ENCODE measurements at regions not wholly inside any gene's neighbourhood (a gene's known extent, or its start where the extent isn't known, plus 50 kb on each side); places are given as distances from the start of the nearest gene placed in this dataset.

DNA sequence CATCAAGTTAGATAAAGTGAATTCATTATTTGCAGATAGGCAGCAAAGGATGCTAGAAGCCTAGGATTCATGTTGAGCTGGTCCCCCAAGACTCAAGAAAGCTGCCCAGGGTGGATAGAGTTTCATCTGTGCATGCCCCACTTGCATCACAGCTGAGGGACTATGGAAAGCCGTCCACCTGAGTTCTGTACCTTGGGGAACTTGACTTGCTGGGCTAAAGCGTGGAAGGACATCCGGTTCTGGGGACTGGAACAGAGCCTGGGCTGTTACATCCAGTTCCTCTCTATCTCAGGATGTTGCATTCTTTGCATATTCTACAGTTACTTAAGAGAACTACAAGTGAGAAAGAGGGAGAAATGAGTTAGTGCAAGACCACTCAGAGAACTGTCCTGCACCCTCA, 458.4 kb downstream of the SHISA9 start:
- peaks cover 0 to 3% (median 0%) of the 10 kb centered on the region in 3 donors for H3K27me3 Mint-ChIP-seq (ENCODE audit: low read depth in 3 of 3)
- no peak overlapping the region for H3K4me3 ChIP-seq (replicated peaks in 1 of 3; ENCODE audit: low read depth in 2 of 3, low read length in 3 of 3)
- peaks cover 15 to 17% of the 10 kb centered on the region in 2 donors for H3K9me3 ChIP-seq (replicated peaks in 1 of 2; ENCODE audit: control insufficient read depth in 1 of 2, insufficient read depth in 1 of 2, low read length in 2 of 2)
- no peak overlapping the region for H3K4me3 Mint-ChIP-seq
- no peaks in the 10 kb centered on the region for H3K4me1 Mint-ChIP-seq
- 85% methylated on average over 2 of the region's 3 CpGs for WGBS (ENCODE audit: insufficient coverage)
- H2AFZ ChIP-seq (ENCODE audit: insufficient read depth, low read depth, low read length, poor library complexity, severe bottlenecking) = no peak overlapping the region
- H3K9ac ChIP-seq (ENCODE audit: insufficient read depth, low read length, poor library complexity, severe bottlenecking) = no peak overlapping the region
- H3K36me3 Mint-ChIP-seq = no peaks in the 10 kb centered on the region
- TF ChIP-seq, protein P1, sequence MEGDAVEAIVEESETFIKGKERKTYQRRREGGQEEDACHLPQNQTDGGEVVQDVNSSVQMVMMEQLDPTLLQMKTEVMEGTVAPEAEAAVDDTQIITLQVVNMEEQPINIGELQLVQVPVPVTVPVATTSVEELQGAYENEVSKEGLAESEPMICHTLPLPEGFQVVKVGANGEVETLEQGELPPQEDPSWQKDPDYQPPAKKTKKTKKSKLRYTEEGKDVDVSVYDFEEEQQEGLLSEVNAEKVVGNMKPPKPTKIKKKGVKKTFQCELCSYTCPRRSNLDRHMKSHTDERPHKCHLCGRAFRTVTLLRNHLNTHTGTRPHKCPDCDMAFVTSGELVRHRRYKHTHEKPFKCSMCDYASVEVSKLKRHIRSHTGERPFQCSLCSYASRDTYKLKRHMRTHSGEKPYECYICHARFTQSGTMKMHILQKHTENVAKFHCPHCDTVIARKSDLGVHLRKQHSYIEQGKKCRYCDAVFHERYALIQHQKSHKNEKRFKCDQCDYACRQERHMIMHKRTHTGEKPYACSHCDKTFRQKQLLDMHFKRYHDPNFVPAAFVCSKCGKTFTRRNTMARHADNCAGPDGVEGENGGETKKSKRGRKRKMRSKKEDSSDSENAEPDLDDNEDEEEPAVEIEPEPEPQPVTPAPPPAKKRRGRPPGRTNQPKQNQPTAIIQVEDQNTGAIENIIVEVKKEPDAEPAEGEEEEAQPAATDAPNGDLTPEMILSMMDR (IDR thresholded peaks at IDR 0.05) = no peak
- peaks cover 12 to 31% (median 19%) of the 10 kb centered on the region in 7 donors for H3K9me3 Mint-ChIP-seq
- H4K20me1 ChIP-seq (ENCODE audit: insufficient read depth, low read length) = no peaks in the 10 kb centered on the region
- DNase-seq = no peak
- no peaks in the 10 kb centered on the region for H3K4me1 ChIP-seq (ENCODE audit: control insufficient read depth in 1 of 2, insufficient read depth in 2 of 2, low read length in 2 of 2)
- H3K27ac ChIP-seq (ENCODE audit: low read depth in 1 of 2, low read length in 2 of 2) = no peak overlapping the region
- H3K27me3 ChIP-seq (ENCODE audit: control insufficient read depth in 2 of 2, insufficient read depth in 2 of 2, low read length in 2 of 2) = no peaks in the 10 kb centered on the region
- intact Hi-C loops (cut with micrococcal nuclease) = no loop called here
- H3K36me3 ChIP-seq (replicated peaks in 1 of 2; ENCODE audit: control insufficient read depth in 1 of 2, insufficient read depth in 2 of 2, low read length in 2 of 2) = no peaks in the 10 kb centered on the region
- no peaks in the 10 kb centered on the region for H3K79me2 ChIP-seq (ENCODE audit: insufficient read depth, low read length)
- H3K27ac Mint-ChIP-seq = no peak overlapping the region
- H3K4me2 ChIP-seq (replicated peaks; ENCODE audit: extremely low read depth, low read length, poor library complexity, severe bottlenecking) = no peak overlapping the region

DNA sequence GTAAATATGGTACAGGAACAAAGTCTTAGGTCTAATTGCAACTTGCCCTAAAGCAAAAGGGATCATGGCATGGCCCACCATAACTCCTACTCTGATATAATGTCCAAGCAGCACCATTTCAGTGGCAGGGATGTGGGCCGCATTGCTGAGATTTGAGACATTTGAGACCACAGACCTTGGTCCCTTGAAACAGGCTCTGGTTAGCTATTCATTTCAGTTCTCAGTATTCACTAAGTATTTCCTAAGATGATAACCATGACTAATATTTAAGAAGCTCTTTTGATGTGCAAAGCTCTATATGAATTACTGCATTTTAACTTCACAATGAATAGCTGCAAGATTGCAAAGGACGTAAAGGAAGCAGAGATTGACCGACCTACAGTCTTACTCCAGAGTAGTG, 471.0 kb downstream of the SHISA9 start:
- no peak overlapping the region for H3K4me3 Mint-ChIP-seq
- peaks cover 3 to 13% (median 10%) of the 10 kb centered on the region in 7 donors for H3K9me3 Mint-ChIP-seq
- no peak overlapping the region for H3K4me2 ChIP-seq (replicated peaks; ENCODE audit: extremely low read depth, low read length, poor library complexity, severe bottlenecking)
- H3K9ac ChIP-seq (ENCODE audit: insufficient read depth, low read length, poor library complexity, severe bottlenecking) = no peak overlapping the region
- intact Hi-C loops (cut with micrococcal nuclease) = no loop called here
- no peaks in the 10 kb centered on the region for H3K36me3 ChIP-seq (replicated peaks in 1 of 2; ENCODE audit: control insufficient read depth in 1 of 2, insufficient read depth in 2 of 2, low read length in 2 of 2)
- no peak overlapping the region for H3K4me3 ChIP-seq (replicated peaks in 1 of 3; ENCODE audit: low read depth in 2 of 3, low read length in 3 of 3)
- DNase-seq = no peak
- no peaks in the 10 kb centered on the region for H3K36me3 Mint-ChIP-seq
- WGBS (ENCODE audit: insufficient coverage) = 100% methylated on average over 1 of the region's 3 CpGs
- H3K4me1 Mint-ChIP-seq = no peaks in the 10 kb centered on the region
- no peaks in the 10 kb centered on the region for H3K79me2 ChIP-seq (ENCODE audit: insufficient read depth, low read length)
- H4K20me1 ChIP-seq (ENCODE audit: insufficient read depth, low read length) = no peaks in the 10 kb centered on the region
- H3K27me3 ChIP-seq (ENCODE audit: control insufficient read depth in 2 of 2, insufficient read depth in 2 of 2, low read length in 2 of 2) = no peaks in the 10 kb centered on the region
- no peak overlapping the region for H2AFZ ChIP-seq (ENCODE audit: insufficient read depth, low read depth, low read length, poor library complexity, severe bottlenecking)
- H3K27ac ChIP-seq (ENCODE audit: low read depth in 1 of 2, low read length in 2 of 2) = no peak overlapping the region
- TF ChIP-seq, protein P1 (IDR thresholded peaks at IDR 0.05) = no peak
- peaks cover 0 to 7% of the 10 kb centered on the region in 2 donors for H3K9me3 ChIP-seq (replicated peaks in 1 of 2; ENCODE audit: control insufficient read depth in 1 of 2, insufficient read depth in 1 of 2, low read length in 2 of 2)
- H3K27ac Mint-ChIP-seq = no peak overlapping the region
- no peaks in the 10 kb centered on the region for H3K4me1 ChIP-seq (ENCODE audit: control insufficient read depth in 1 of 2, insufficient read depth in 2 of 2, low read length in 2 of 2)
- H3K27me3 Mint-ChIP-seq (ENCODE audit: low read depth in 3 of 3) = peaks cover 0 to 3% (median 0%) of the 10 kb centered on the region in 3 donors

All from CD14-positive monocyte (primary cell).